Liver (tissue), 2 donors: ENCODE measurements at regions not wholly inside any gene's neighbourhood (a gene's known extent, or its start where the extent isn't known, plus 50 kb on each side); places are given as distances from the start of the nearest gene placed in this dataset.

ENCODE experiments used
- GABPA ChIP-seq, 2 donors: IDR thresholded peaks in 1 of 2; conservative IDR thresholded peaks in 1 of 2; 2 replicates each; pipeline ENCODE4 v1.6.1; 2016; ENCODE audit warnings: antibody characterized with exemption in 2 of 2, mild to moderate bottlenecking in 1 of 2, moderate library complexity in 1 of 2
- RAD21 ChIP-seq, 2 donors: IDR thresholded peaks; 2 replicates each; pipeline ENCODE4 v1.6.1; 2016; ENCODE audit warnings: antibody characterized with exemption in 2 of 2, mild to moderate bottlenecking in 2 of 2
- YY1 ChIP-seq: IDR thresholded peaks from 2 replicates; pipeline ENCODE4 v1.6.1; 2016; ENCODE audit warnings: antibody characterized with exemption, mild to moderate bottlenecking
- donor health status: healthy.

DNA sequence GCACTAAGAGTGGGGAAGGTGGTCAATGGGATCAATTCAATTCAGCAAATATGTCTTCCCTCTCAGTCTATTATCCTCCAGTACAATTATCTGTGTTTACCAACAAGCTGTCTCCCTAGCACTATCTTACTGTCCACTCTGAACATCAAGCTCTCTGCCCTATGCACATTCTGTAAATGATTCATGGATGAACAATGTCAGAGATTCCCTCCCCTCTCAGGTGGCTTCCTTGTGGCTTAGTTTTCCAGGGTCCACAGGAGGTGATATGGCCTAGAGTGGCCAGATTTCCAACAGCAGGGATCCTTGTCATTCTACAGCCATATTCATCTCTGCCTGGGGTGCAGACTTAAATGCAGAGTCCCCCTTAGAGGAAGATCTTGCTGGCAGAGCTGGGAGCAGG, 225.1 kb downstream of the UACA start:
- TF ChIP-seq GABPA (IDR thresholded peaks at IDR 0.05 in 1 of 2, conservative IDR thresholded peaks at IDR 0.05 in 1 of 2) (no peak), YY1 (no peak), RAD21 (IDR thresholded peaks at IDR 0.05) (no peak)
